MM.1S (cell line): ENCODE measurements at regions not wholly inside any gene's neighbourhood (a gene's known extent, or its start where the extent isn't known, plus 50 kb on each side); places are given as distances from the start of the nearest gene placed in this dataset.

Source experiments
- EZH2 ChIP-seq: fragments of 300-600 bp; sonication (generic); optimal IDR thresholded peaks from 2 replicates; pipeline ENCODE3; 2017; ENCODE audit warnings: low read depth, mild to moderate bottlenecking, antibody characterized with exemption, low read length, mixed read lengths
- TF ChIP-seq, protein P1 (sequence below): fragments of 300-600 bp; sonication (generic); IDR thresholded peaks from 2 replicates; pipeline ENCODE4 v1.5.1; 2016; ENCODE audit warnings: antibody characterized with exemption, low read length, mixed read lengths

GRCh38 chr14:83128783-83129182 is 1595.1 kb upstream of the SEL1L start:
- TF ChIP-seq, protein P1, sequence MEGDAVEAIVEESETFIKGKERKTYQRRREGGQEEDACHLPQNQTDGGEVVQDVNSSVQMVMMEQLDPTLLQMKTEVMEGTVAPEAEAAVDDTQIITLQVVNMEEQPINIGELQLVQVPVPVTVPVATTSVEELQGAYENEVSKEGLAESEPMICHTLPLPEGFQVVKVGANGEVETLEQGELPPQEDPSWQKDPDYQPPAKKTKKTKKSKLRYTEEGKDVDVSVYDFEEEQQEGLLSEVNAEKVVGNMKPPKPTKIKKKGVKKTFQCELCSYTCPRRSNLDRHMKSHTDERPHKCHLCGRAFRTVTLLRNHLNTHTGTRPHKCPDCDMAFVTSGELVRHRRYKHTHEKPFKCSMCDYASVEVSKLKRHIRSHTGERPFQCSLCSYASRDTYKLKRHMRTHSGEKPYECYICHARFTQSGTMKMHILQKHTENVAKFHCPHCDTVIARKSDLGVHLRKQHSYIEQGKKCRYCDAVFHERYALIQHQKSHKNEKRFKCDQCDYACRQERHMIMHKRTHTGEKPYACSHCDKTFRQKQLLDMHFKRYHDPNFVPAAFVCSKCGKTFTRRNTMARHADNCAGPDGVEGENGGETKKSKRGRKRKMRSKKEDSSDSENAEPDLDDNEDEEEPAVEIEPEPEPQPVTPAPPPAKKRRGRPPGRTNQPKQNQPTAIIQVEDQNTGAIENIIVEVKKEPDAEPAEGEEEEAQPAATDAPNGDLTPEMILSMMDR, result no peak
- TF ChIP-seq EZH2, result no peak
